HG03039 (cell line): ENCODE measurements at regions not wholly inside any gene's neighbourhood (a gene's known extent, or its start where the extent isn't known, plus 50 kb on each side); places are given as distances from the start of the nearest gene placed in this dataset.
"Not testable (repeated sequence)": the region's sequence is repeated elsewhere in the genome, so short reads cannot be mapped to it uniquely, and the experiment has no call there.

ENCODE experiments used
- ATAC-seq: cut with Tn5 transposase; IDR thresholded peaks from one replicate; pipeline ENCODE4 v1.9.1; 2021; ENCODE audit warnings: mild to moderate bottlenecking, moderate library complexity; ENCODE audit not compliant: unreplicated experiment

GRCh38 chr7:79513261-79513660 is 59.8 kb upstream of the MAGI2 start:
- ATAC-seq, result no peak

GRCh38 chr7:79512261-79512660 is 58.8 kb upstream of the MAGI2 start:
- no peak for ATAC-seq

DNA sequence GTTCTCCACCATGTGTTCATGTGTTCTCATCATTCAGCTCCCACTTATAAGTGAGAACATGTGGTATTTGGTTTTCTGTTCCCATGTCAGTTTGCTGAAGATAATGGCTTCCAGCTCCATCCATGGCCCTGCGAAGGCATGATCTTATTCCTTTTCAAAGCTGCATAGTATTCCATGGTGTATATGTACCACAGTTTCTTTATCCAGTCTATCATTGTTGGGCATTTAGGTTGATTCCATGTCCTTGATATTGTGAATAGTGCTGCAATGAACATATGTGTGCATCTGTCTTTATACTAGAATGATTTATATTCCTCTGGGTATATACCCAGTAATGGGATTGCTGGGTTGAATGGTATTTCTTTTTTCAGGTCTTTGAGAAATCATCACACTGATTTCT is 57.6 kb upstream of the MAGI2 start:
- ATAC-seq, result not testable (repeated sequence)

DNA sequence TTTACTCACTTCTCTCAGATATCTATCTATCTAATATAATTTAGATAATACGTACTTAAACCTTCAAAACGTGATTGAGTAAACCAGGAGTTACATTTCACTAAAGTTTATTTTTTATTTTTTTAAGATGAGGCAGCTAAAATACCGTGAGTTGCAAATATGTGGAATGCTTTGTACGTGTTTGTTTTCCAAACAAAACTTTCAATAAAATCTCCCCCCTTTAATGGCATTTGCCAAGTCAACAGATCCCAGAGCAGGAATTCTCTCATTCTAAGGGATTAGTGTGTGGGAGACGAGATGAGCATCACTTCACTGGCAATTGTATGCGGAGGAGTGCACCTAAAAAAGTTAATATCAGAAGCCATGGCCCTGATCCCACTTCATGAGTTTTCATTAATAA is 53.7 kb upstream of the MAGI2 start:
- ATAC-seq, result no peak

DNA sequence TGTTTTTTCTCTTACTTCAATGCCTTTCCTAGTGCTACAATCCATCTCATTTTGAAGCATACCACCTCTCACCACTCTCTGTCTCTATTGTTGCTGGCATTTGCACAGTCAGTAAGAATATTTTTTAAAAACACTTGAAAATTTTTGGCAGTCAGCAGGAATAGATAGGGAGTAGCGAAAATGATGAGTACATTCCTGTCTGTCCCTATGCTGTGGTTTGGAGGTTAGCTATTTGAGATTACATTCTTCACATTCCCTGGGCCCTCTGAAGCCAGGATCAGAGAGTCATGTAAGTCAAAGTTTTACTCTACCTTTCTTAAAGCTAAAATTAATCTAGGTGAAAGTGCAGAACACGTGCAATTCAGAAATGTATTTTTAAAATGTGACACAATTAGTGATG is 53.0 kb upstream of the MAGI2 start:
- ATAC-seq, result no peak

DNA sequence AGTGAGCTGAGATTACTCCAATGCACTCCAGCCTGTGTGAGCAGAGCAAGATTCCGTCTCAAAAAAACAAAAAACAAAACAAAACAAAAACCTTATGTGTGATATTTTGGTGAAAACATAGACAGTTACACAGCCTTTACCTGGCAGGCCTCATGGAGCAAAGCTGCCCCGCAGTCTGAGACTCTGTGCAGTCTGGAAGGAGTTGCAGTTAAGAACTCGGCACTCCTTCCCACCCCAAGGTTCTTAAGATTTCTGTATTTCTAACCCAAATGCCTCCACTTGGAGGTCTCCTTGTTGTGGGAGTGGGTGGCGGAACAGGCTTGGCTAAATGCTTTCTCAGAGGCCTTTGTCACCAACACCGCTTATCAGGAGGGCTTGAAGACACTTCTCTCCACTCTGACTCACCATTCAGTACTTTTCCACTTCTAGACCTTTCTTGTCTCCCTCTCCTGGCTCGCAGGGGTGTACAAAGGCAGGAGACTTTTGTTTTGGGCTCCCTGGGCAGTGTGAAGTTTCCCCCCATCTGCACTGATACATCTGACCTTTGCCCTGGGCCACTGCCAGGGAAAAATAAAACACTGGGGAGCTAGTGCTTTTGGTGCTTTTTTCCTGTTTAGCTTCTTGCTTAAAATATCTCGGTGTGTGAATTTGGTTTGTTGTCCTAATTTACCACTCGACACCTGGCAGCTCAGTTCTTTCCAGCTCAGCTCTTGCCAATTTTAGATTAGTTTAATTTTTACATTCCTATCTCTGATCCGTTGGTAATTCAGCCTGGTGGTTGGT is 51.3 kb upstream of the MAGI2 start:
- no peak for ATAC-seq
